ENCODE measurements at regions not wholly inside any gene's neighbourhood (a gene's known extent, or its start where the extent isn't known, plus 50 kb on each side); places are given as distances from the start of the nearest gene placed in this dataset.

DNA sequence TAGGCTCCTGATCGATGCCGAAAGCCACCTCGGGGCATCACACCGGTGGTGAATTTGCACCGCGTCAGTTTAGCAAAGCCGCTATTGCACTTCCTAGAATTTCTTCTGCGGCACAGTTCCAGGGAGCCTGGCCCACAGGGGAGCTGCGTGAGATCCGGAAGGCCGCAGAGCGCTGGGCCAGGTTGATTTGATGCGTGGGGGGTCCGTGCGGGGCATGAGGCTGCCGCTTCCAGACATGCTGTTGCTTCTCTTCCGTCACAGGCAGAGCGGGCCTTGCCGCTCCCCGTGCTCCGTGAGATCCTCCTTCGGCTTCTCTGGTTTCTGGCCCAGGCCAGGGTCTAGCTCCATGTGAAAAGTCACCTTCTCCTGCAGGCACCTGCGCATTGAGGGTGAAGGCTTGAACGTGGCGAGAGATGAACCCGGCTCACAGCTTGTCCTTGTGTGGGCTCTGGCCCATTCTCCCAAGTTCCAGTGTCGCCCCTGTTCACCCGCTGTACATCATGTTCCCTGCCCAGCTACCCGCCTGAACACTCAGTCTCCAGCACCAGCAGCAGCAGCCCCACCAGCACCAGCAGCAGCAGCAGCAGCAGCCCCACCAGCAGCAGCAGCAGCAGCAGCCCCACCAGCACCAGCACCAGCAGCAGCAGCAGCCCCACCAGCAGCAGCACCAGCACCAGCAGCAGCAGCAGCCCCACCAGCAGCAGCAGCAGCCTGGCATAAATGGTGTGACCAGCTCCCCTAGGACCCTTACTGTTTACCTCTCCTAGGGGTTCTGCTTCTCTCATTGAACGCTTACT is 131.2 kb downstream of the TRIML1 start:
- DNase-seq (no peak), ATAC-seq (ENCODE audit: low read depth) (peak; percentile 60)
- intact Hi-C loops (cut with micrococcal nuclease) = loop anchor here (10.0 kb wide), 1 partner anchor 934 kb away; no protein-coding TSS in a partner anchor
- H2AK5ac ChIP-seq (ENCODE audit: low read depth, low read length) = no peak overlapping the region
- TF ChIP-seq CEBPB (IDR thresholded peaks at IDR 0.05; ENCODE audit: low read depth, low read length) (no peak), FOS (IDR thresholded peaks at IDR 0.05; ENCODE audit: low read depth, low read length) (no peak), MAZ (IDR thresholded peaks at IDR 0.05; ENCODE audit: borderline replicate concordance, low read depth, low read length) (no peak), POLR2A (IDR thresholded peaks at IDR 0.05; ENCODE audit: low read depth, low read length) (no peak), MXI1 (IDR thresholded peaks at IDR 0.05; ENCODE audit: borderline replicate concordance, low read depth, low read length) (no peak)
- H3K4me3 ChIP-seq (ENCODE audit: insufficient read depth, low read depth, low read length) = no peak overlapping the region
- H3K9ac ChIP-seq (ENCODE audit: low read depth, low read length) = no peak overlapping the region
- no peak overlapping the region for H4K91ac ChIP-seq (ENCODE audit: insufficient read depth, low read depth, low read length)
- H3K79me1 ChIP-seq (ENCODE audit: low read depth in 1 of 2, low read length in 2 of 2) = no peaks in the 10 kb centered on the region
- H3K36me3 ChIP-seq (ENCODE audit: control insufficient read depth, insufficient read depth, low read length) = no peaks in the 10 kb centered on the region
- no peak overlapping the region for H4K5ac ChIP-seq (ENCODE audit: low read depth, low read length)
- H2BK120ac ChIP-seq (ENCODE audit: low read depth, low read length) = no peak overlapping the region
- no peak overlapping the region for H3K23ac ChIP-seq (ENCODE audit: low read depth, low read length)
- H3K27me3 ChIP-seq (ENCODE audit: control insufficient read depth, insufficient read depth, low read length) = no peaks in the 10 kb centered on the region; the same call in 1 of the 2 replicates
- no peaks in the 10 kb centered on the region for H3K4me1 ChIP-seq (ENCODE audit: control insufficient read depth, insufficient read depth, low read length)
- no peak overlapping the region for H2BK20ac ChIP-seq (ENCODE audit: low read depth, low read length)
- no TSS peak for BruUV-seq (replicated peaks)
- H3K18ac ChIP-seq (ENCODE audit: low read depth, low read length) = no peak overlapping the region
- in situ Hi-C loops (cut with MboI; ENCODE audit: low sequenced_read_pairs) = no loop called here
- no peaks in the 10 kb centered on the region for H4K20me1 ChIP-seq (ENCODE audit: insufficient read depth, low read length)
- ChIA-PET POLR2A (ENCODE audit: unreplicated experiment) (no interaction called here), CTCF (no interaction called here)
- H3K56ac ChIP-seq (ENCODE audit: extremely low read depth, insufficient read depth, low read length) = no peak overlapping the region
- H2BK15ac ChIP-seq (ENCODE audit: low read depth, low read length) = no peak overlapping the region
- WGBS, 2 experiments (ENCODE audit: extremely low coverage in 2 of 2, insufficient read length in 1 of 2) = 97% methylated on average over 21 of the region's 30 CpGs; no CpG with 5 or more reads in 1 of the 2 experiments
- dilution Hi-C loops (cut with HindIII; ENCODE audit: low sequenced_read_pairs, unreplicated experiment) = no loop called here
- H3K27ac ChIP-seq (ENCODE audit: insufficient read depth, low read length) = no peak overlapping the region
- no peak overlapping the region for H2BK5ac ChIP-seq (ENCODE audit: low read depth, low read length, poor library complexity, severe bottlenecking)
- peak overlapping the region; percentile 37 for H2AK9ac ChIP-seq (replicated peaks; ENCODE audit: low read depth, low read length, poor library complexity)
- no peak overlapping the region for H4K8ac ChIP-seq (ENCODE audit: low read depth in 2 of 2, low read length in 2 of 2)
- H3K4ac ChIP-seq (ENCODE audit: low read depth, low read length) = no peak overlapping the region
- H3K9me1 ChIP-seq (ENCODE audit: insufficient read depth, low read length) = no peaks in the 10 kb centered on the region
- no peaks in the 10 kb centered on the region for H3K9me3 ChIP-seq (ENCODE audit: control insufficient read depth, insufficient read depth, low read length)
- H3K14ac ChIP-seq (replicated peaks; ENCODE audit: low read depth, low read length) = no peak overlapping the region
- H2AFZ ChIP-seq (replicated peaks; ENCODE audit: low read length, poor library complexity) = peak overlapping the region; percentile 51
- H3K4me2 ChIP-seq (ENCODE audit: low read depth, low read length) = no peak overlapping the region

Data from IMR-90 (cell line).